ENCODE measurements at regions not wholly inside any gene's neighbourhood (a gene's known extent, or its start where the extent isn't known, plus 50 kb on each side); places are given as distances from the start of the nearest gene placed in this dataset.

- TF ChIP-seq CTCF (conservative IDR thresholded peaks at IDR 0.05; ENCODE audit: low read depth, low read length) (no peak), EZH2phosphoT487 (IDR thresholded peaks at IDR 0.05; ENCODE audit: borderline replicate concordance, low read length) (no peak), EZH2 (IDR thresholded peaks at IDR 0.05; ENCODE audit: low read length, unreplicated experiment) (no peak)
Measured at GRCh38 chr1:218917656-218918055, 256.0 kb upstream of the LYPLAL1 start.
